Left lung (tissue), 4 donors: ENCODE measurements at regions not wholly inside any gene's neighbourhood (a gene's known extent, or its start where the extent isn't known, plus 50 kb on each side); places are given as distances from the start of the nearest gene placed in this dataset.
A peak's percentile ranks its signal among the peaks of the same experiment; 100 is the strongest.

Source experiments
- ATAC-seq: fragments of 200-7000 bp; cut with Tn5 transposase; one replicate; pipeline ENCODE4 v1.9.1; 2020; ENCODE audit warnings: moderate library complexity
- DNase-seq, 4 donors: peaks; one replicate each; pipeline ENCODE4 v3.0.0-alpha.2; 2013 to 2020
- H3K27ac ChIP-seq, 2 donors: fragments of 200-600 bp; sonication (generic) in 1 of 2; one replicate each; pipeline versions ENCODE4 v1.5.0 to v1.8.0; 2020 to 2021
- H3K27me3 ChIP-seq, 2 donors: fragments of 200-600 bp; sonication (generic) in 1 of 2; one replicate each; pipeline versions ENCODE4 v1.5.0 to v1.8.0; 2020 to 2021
- H3K36me3 ChIP-seq, 2 donors: fragments of 200-600 bp; sonication (generic) in 1 of 2; one replicate each; pipeline versions ENCODE4 v1.5.0 to v1.8.0; 2020 to 2021
- H3K4me1 ChIP-seq, 2 donors: fragments of 200-600 bp; one replicate each; pipeline ENCODE4 v1.8.0; 2021
- H3K4me3 ChIP-seq, 2 donors: fragments of 200-600 bp; sonication (generic) in 1 of 2; one replicate each; pipeline versions ENCODE4 v1.5.0 to v1.8.0; 2020 to 2021; ENCODE audit warnings: mild to moderate bottlenecking in 1 of 2
- H3K9me3 ChIP-seq, 2 donors: fragments of 200-600 bp; sonication (generic) in 1 of 2; one replicate each; pipeline versions ENCODE4 v1.5.0 to v1.8.0; 2020 to 2021
- intact Hi-C, 2 donors: fragments of 100-400 bp; cut with DNase I; formaldehyde crosslinking; loops; one replicate each; pipeline versions ENCODE4 v1.11.2 to v1.14.2; 2022
- TF ChIP-seq, protein P1 (sequence below), 2 donors: fragments of 200-600 bp; sonication (generic) in 1 of 2; IDR thresholded peaks; one replicate each; pipeline versions ENCODE4 v1.5.0 to v1.8.0; 2021; ENCODE audit warnings: antibody characterized with exemption in 2 of 2
- donor health status: DM: no; HTN: yes; CAD: no.
- donor health status: DM: no; HTN: no; CAD: no.

DNA sequence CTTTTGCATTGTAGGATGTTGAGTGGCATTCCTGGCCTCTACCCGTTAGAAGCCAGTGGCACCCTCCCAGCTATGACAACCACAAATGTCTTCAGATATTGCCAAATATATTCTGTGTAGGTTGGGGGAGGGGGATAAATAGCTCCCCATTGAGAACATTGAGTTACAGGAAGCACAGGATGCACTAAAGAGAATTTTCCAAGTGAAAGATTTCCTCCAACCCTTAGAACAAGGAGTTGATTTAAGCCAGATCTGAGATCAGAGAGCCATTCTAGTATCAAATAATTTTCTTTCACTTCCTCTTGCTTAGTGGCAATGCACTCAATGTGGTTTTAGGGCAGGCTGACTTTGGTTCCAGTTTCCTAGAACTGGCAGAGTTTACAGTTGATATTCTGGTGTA is 436.6 kb downstream of the C4orf33 start:
- H3K4me3 ChIP-seq, result no peak overlapping the region
- H3K27me3 ChIP-seq, result no peaks in the 10 kb centered on the region
- no peak for DNase-seq
- TF ChIP-seq, protein P1, sequence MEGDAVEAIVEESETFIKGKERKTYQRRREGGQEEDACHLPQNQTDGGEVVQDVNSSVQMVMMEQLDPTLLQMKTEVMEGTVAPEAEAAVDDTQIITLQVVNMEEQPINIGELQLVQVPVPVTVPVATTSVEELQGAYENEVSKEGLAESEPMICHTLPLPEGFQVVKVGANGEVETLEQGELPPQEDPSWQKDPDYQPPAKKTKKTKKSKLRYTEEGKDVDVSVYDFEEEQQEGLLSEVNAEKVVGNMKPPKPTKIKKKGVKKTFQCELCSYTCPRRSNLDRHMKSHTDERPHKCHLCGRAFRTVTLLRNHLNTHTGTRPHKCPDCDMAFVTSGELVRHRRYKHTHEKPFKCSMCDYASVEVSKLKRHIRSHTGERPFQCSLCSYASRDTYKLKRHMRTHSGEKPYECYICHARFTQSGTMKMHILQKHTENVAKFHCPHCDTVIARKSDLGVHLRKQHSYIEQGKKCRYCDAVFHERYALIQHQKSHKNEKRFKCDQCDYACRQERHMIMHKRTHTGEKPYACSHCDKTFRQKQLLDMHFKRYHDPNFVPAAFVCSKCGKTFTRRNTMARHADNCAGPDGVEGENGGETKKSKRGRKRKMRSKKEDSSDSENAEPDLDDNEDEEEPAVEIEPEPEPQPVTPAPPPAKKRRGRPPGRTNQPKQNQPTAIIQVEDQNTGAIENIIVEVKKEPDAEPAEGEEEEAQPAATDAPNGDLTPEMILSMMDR (IDR thresholded peaks at IDR 0.05), result no peak
- ATAC-seq, result peak; percentile 45
- peak overlapping the region in 1 of 2 donors; percentile 42 for H3K27ac ChIP-seq
- no peaks in the 10 kb centered on the region for H3K36me3 ChIP-seq
- H3K9me3 ChIP-seq, result no peaks in the 10 kb centered on the region
- peaks cover 0 to 17% of the 10 kb centered on the region in 2 donors for H3K4me1 ChIP-seq
- intact Hi-C loops, result no loop called here

DNA sequence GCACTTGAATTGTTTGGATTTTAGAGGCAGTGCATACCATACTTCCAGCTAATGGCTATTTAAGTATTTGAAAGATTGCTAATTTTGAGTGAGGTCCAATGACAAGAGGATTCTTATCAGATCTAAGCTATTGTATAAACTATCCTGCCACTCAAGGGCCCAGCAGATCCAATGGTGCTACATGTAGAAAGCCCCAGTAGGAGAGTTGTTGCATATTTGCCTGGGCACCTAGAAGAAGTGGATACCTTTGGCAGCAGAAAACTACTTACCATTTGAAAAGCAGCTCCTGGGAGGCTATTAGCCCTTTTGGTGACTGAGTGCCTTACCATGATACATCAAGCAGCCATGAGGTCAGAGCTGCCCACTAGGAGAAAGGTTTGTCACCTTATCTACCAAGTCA is 447.3 kb downstream of the C4orf33 start:
- TF ChIP-seq, protein P1 (IDR thresholded peaks at IDR 0.05), result no peak
- H3K4me3 ChIP-seq, result no peak overlapping the region
- peak; percentile 91 for ATAC-seq
- intact Hi-C loops, result no loop called here
- no peaks in the 10 kb centered on the region for H3K36me3 ChIP-seq
- no peaks in the 10 kb centered on the region for H3K9me3 ChIP-seq
- no peaks in the 10 kb centered on the region for H3K27me3 ChIP-seq
- DNase-seq, result peak in 1 of 4 donors; percentile 39
- H3K4me1 ChIP-seq, result peaks cover 0 to 10% of the 10 kb centered on the region in 2 donors
- peak overlapping the region in 1 of 2 donors; percentile 20 for H3K27ac ChIP-seq

DNA sequence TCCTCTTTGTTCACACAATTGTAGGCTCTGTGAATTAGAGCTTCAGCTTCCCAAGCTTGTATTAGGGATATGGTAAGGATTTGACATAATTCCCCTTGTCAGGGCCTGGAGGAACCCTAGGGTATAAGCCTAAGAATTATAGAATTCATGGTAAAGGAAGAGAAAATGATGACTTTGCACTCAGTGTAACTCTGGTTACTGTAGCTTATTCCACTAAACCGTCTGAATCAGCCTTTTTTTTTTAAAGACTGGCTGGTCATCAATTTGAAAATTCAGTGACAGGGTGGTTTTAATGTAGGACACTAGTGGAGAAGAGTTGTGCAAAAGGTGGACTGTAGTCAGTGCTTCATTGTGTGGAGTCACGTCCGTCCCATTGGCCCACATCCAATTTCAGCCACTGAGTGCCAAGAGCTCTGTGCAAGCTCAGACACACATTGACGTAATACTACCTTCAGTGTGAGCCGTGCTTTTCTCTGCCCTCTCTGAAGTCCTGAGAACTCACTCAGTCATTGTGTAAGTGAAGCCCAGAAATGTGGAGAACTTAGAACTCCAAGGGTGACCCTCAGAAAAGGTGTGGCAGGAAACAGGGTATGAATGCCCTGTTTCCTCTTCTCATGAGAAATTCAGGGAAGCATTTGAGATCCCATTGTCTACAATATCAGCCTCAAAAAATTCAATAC is 449.8 kb downstream of the C4orf33 start:
- peak; percentile 35 to 63 (median 56) for DNase-seq
- H3K27ac ChIP-seq, result peak overlapping the region; percentile 21 to 49
- intact Hi-C loops, result no loop called here
- no peaks in the 10 kb centered on the region for H3K9me3 ChIP-seq
- peaks cover 0 to 10% of the 10 kb centered on the region in 2 donors for H3K4me1 ChIP-seq
- ATAC-seq, result peak; percentile 71
- TF ChIP-seq, protein P1 (IDR thresholded peaks at IDR 0.05), result no peak
- no peak overlapping the region for H3K4me3 ChIP-seq
- no peaks in the 10 kb centered on the region for H3K36me3 ChIP-seq
- H3K27me3 ChIP-seq, result no peaks in the 10 kb centered on the region

DNA sequence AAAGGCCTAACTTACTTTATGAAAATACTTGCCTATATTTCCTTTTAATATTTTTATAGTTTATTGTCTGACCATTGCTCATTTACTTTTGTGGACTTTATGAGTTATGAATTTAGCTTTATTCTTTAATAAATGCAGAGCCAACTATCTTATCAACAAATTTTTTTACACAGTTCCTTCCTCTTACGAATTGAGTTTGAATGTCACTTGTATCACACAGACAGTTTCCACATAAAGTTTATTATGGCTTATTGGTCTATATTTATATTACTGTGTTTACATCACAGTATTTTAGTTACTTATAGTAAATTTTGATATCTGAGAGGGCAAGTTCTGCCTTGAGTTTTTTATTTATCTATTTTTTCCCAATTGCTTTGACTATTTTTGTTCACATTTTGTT is 450.6 kb downstream of the C4orf33 start:
- TF ChIP-seq, protein P1 (IDR thresholded peaks at IDR 0.05), result no peak
- Histone ChIP-seq H3K4me3 (no peak overlapping the region), H3K4me1 (peaks cover 0 to 10% of the 10 kb centered on the region in 2 donors), H3K36me3 (no peaks in the 10 kb centered on the region), H3K9me3 (no peaks in the 10 kb centered on the region), H3K27me3 (no peaks in the 10 kb centered on the region), H3K27ac (peak overlapping the region in 1 of 2 donors; percentile 49)
- DNase-seq (no peak), ATAC-seq (no peak)
- intact Hi-C loops, result no loop called here

DNA sequence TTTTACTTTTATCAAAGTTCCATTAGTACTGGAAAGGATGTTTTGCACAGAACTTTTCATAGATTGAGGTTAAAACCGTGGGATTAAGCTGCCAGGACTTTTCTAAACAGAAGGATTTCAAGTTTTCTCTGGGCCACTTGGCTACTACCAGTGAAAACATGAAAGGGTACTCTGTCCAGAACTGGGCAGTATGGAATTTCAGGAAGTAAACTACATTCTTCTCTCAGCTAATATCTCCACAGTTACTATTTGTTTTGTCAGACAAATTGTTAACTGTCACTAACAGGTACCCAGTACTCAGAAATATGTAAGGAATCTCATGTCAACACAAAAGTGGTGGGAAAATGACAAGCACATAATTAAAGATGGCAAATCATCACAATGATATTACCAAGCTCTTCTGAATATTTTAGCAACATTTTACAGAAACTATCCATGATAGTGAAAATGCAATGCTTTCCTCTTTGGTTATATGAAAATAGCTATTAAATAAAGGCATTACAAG is 454.4 kb downstream of the C4orf33 start:
- Histone ChIP-seq H3K36me3 (no peaks in the 10 kb centered on the region), H3K27me3 (no peaks in the 10 kb centered on the region), H3K4me1 (peaks cover 0 to 7% of the 10 kb centered on the region in 2 donors), H3K9me3 (no peaks in the 10 kb centered on the region), H3K4me3 (no peak overlapping the region), H3K27ac (no peak overlapping the region)
- ATAC-seq (peak; percentile 53), DNase-seq (no peak)
- TF ChIP-seq, protein P1 (IDR thresholded peaks at IDR 0.05), result no peak
- intact Hi-C loops, result no loop called here
